ENCODE measurements at regions not wholly inside any gene's neighbourhood (a gene's known extent, or its start where the extent isn't known, plus 50 kb on each side); places are given as distances from the start of the nearest gene placed in this dataset.

- Mint-ChIP-seq H3K27ac (no peak overlapping the region), H3K36me3 (ENCODE audit: low read depth) (no peaks in the 10 kb centered on the region), H3K9me3 (no peaks in the 10 kb centered on the region), H3K4me1 (no peaks in the 10 kb centered on the region), H3K4me3 (no peak overlapping the region), H3K27me3 (ENCODE audit: low read depth, poor library complexity) (peaks cover 3% of the 10 kb centered on the region)
- TF ChIP-seq CTCF (IDR thresholded peaks at IDR 0.05) = no peak
- no peak for DNase-seq
These were observed 70.1 kb upstream of the CSRP2 start for GRCh38 chr12:76948879-76949278.

GRCh38 chr12:76947304-76947703, 68.5 kb upstream of the CSRP2 start:
- Mint-ChIP-seq H3K27ac (no peak overlapping the region), H3K27me3 (ENCODE audit: low read depth, poor library complexity) (peaks cover 3% of the 10 kb centered on the region), H3K9me3 (no peaks in the 10 kb centered on the region), H3K4me1 (no peaks in the 10 kb centered on the region), H3K4me3 (no peak overlapping the region), H3K36me3 (ENCODE audit: low read depth) (no peaks in the 10 kb centered on the region)
- DNase-seq = no peak
- no peak for TF ChIP-seq CTCF (IDR thresholded peaks at IDR 0.05)

GRCh38 chr12:76946446-76946845, 67.6 kb upstream of the CSRP2 start:
- Mint-ChIP-seq H3K9me3 (no peaks in the 10 kb centered on the region), H3K27me3 (ENCODE audit: low read depth, poor library complexity) (peaks cover 3% of the 10 kb centered on the region), H3K36me3 (ENCODE audit: low read depth) (no peaks in the 10 kb centered on the region), H3K27ac (no peak overlapping the region), H3K4me1 (no peaks in the 10 kb centered on the region), H3K4me3 (no peak overlapping the region)
- TF ChIP-seq CTCF (IDR thresholded peaks at IDR 0.05) = no peak
- no peak for DNase-seq

GRCh38 chr12:76945867-76946266, 67.0 kb upstream of the CSRP2 start:
- Mint-ChIP-seq H3K4me1 (no peaks in the 10 kb centered on the region), H3K27me3 (ENCODE audit: low read depth, poor library complexity) (peaks cover 3% of the 10 kb centered on the region), H3K36me3 (ENCODE audit: low read depth) (no peaks in the 10 kb centered on the region), H3K27ac (no peak overlapping the region), H3K4me3 (no peak overlapping the region), H3K9me3 (no peaks in the 10 kb centered on the region)
- TF ChIP-seq CTCF (IDR thresholded peaks at IDR 0.05) = no peak
- no peak for DNase-seq

GRCh38 chr12:76944892-76945291, 66.1 kb upstream of the CSRP2 start:
- Mint-ChIP-seq H3K27ac (no peak overlapping the region), H3K4me1 (no peaks in the 10 kb centered on the region), H3K36me3 (ENCODE audit: low read depth) (no peaks in the 10 kb centered on the region), H3K4me3 (no peak overlapping the region), H3K9me3 (no peaks in the 10 kb centered on the region), H3K27me3 (ENCODE audit: low read depth, poor library complexity) (peaks cover 3% of the 10 kb centered on the region)
- no peak for DNase-seq
- TF ChIP-seq CTCF (IDR thresholded peaks at IDR 0.05) = no peak

- Mint-ChIP-seq H3K27me3 (ENCODE audit: low read depth, poor library complexity) (no peaks in the 10 kb centered on the region), H3K4me1 (peaks cover 15% of the 10 kb centered on the region), H3K4me3 (no peak overlapping the region), H3K36me3 (ENCODE audit: low read depth) (no peaks in the 10 kb centered on the region), H3K27ac (no peak overlapping the region), H3K9me3 (no peaks in the 10 kb centered on the region)
- TF ChIP-seq CTCF (IDR thresholded peaks at IDR 0.05) = no peak
- DNase-seq = no peak
These were observed 64.2 kb upstream of the CSRP2 start for GRCh38 chr12:76943008-76943407.
